ENCODE measurements at regions not wholly inside any gene's neighbourhood (a gene's known extent, or its start where the extent isn't known, plus 50 kb on each side); places are given as distances from the start of the nearest gene placed in this dataset.
"Not testable (repeated sequence)": the region's sequence is repeated elsewhere in the genome, so short reads cannot be mapped to it uniquely, and the experiment has no call there.

DNA sequence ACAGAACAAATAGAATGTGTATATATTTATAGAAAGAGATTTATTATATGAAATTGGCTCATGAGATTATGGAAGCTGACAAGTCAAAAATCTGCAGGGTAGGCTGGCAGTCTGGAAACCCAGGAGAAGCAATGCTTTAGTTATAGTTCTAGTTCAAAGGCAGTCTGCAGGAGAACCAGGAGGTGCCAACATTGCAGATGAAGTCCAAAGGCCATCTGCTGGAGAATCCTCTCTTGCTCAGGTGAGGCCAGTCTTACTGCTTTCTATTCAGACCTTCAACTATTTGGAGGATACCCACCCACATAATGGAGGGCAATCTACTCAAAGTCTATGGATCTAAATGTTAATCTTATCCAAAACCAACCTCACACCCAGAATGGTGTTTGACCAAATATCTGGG is 75.9 kb upstream of the MRPS6 start:
- DNase-seq (ENCODE audit: extremely low spot score, insufficient read length, low read depth), result no peak
- FAIRE-seq, result no peak

- no peak for FAIRE-seq
- no peak for DNase-seq (ENCODE audit: extremely low spot score, insufficient read length, low read depth)
Measured at GRCh38 chr21:33994373-33994772, 78.8 kb upstream of the ATP5PO start.

- DNase-seq (ENCODE audit: extremely low spot score, insufficient read length, low read depth) (no peak), FAIRE-seq (no peak)
Measured at GRCh38 chr21:33993286-33994231, 78.0 kb upstream of the ATP5PO start.

GRCh38 chr21:33992412-33992811 is 76.8 kb upstream of the ATP5PO start:
- not testable (repeated sequence) for FAIRE-seq; DNase-seq (ENCODE audit: extremely low spot score, insufficient read length, low read depth)

GRCh38 chr21:33991133-33991532 is 75.5 kb upstream of the ATP5PO start:
- no peak for DNase-seq (ENCODE audit: extremely low spot score, insufficient read length, low read depth)
- no peak for FAIRE-seq

GRCh38 chr21:33989440-33989839 is 73.8 kb upstream of the ATP5PO start:
- FAIRE-seq (no peak), DNase-seq (ENCODE audit: extremely low spot score, insufficient read length, low read depth) (no peak)

GRCh38 chr21:33988237-33989017 is 72.8 kb upstream of the ATP5PO start:
- DNase-seq (ENCODE audit: extremely low spot score, insufficient read length, low read depth) (no peak), FAIRE-seq (no peak)

DNA sequence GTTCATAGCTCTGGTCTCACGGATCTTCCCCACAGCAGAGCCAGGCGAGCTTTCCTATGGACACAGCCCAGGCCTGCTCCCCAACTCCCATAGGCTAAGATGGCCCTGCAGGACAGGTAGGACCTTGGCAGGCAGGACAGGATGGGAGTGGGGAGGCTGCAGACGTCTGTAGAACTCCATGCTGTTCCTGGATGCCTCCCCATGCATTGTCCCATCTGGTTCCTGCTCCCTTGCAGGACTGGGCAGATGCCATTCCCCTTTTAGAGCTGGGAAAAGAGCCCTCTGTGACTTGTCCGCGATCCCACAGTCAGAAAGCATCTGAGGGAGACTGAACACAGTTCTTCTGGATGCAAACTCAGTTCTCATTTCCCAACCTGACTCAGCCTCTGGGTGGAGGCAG is 71.9 kb upstream of the ATP5PO start:
- FAIRE-seq, result no peak
- no peak for DNase-seq (ENCODE audit: extremely low spot score, insufficient read length, low read depth)

GRCh38 chr21:33985117-33986050 is 69.8 kb upstream of the ATP5PO start:
- DNase-seq (ENCODE audit: extremely low spot score, insufficient read length, low read depth) (no peak), FAIRE-seq (peak; percentile 78)

DNA sequence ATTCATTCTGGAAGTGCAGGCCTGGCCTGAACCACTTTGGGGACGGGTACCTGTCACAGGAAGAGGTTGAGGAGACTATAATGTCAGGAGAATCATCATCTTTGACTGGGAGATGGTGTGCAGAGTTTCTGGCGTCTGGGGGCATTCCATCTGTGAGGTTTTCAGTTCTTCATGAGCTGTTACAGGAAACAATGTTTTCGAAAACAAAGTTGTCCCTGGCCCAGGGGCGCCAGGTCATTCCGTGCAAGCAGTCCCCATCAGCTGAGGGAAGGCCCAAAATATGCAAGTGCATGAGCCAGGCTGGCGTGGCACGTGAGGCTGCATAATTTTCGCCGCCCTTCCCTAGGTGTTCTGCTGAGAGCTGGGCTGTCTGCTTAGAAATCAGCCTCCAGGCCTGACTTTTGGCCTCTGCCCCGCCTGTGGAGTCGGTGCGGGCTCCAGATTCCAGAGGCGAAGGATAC is 68.4 kb upstream of the ATP5PO start:
- peak; percentile 57 for FAIRE-seq
- DNase-seq (ENCODE audit: extremely low spot score, insufficient read length, low read depth), result no peak

DNA sequence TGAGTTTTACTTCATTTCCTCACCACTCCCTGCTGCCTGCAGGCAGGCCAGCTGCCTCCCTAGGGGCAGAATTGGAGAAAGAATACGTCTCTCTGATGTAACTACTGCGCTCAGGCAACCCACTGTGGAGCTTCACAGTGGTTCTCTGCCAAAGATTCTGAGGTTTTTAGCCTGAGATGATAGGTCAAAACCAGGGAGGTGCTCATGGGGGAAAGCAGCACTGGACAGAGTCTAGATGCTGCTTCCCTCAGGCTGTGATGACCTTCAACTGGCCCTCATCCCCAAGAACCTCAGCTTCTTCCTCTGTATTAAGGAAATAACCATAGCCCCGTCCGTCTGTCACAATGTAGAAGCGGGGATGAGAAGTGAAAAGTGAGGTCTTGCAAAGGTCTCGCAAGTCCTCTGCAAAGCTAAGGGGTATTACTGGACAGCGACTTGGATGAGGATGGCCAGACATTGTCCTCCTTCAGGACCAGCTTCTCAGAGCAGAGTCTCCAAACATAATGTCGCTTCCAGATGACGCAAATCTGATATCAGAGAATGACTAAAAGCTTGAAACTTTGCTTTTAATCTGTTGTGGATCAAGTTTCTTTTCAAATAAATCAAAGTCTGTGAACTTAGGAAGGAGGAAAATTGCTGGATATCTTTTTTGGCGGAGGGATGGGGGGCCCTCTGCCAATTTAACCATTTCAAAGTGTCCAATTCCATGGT is 65.9 kb upstream of the ATP5PO start:
- no peak for DNase-seq (ENCODE audit: extremely low spot score, insufficient read length, low read depth)
- no peak for FAIRE-seq

GRCh38 chr21:33980276-33980916 is 64.8 kb upstream of the ATP5PO start:
- no peak for FAIRE-seq
- DNase-seq (ENCODE audit: extremely low spot score, insufficient read length, low read depth), result no peak

- peak; percentile 9 for FAIRE-seq
- DNase-seq (ENCODE audit: extremely low spot score, insufficient read length, low read depth), result no peak
Measured at GRCh38 chr21:33978585-33978984, 63.0 kb upstream of the ATP5PO start.

GRCh38 chr21:33977721-33978369 is 62.2 kb upstream of the ATP5PO start:
- FAIRE-seq (no peak), DNase-seq (ENCODE audit: extremely low spot score, insufficient read length, low read depth) (no peak)

GRCh38 chr21:33977017-33977720 is 61.6 kb upstream of the ATP5PO start:
- DNase-seq (ENCODE audit: extremely low spot score, insufficient read length, low read depth) (no peak), FAIRE-seq (peak; percentile 62)

GRCh38 chr21:33976082-33977016 is 60.7 kb upstream of the ATP5PO start:
- DNase-seq (ENCODE audit: extremely low spot score, insufficient read length, low read depth) (no peak), FAIRE-seq (no peak)

All from GM18507 (cell line).